HT1080 (cell line): ENCODE measurements at regions not wholly inside any gene's neighbourhood (a gene's known extent, or its start where the extent isn't known, plus 50 kb on each side); places are given as distances from the start of the nearest gene placed in this dataset.
"Not testable (repeated sequence)": the region's sequence is repeated elsewhere in the genome, so short reads cannot be mapped to it uniquely, and the experiment has no call there.

Experiments
- DNase-seq: peaks from one replicate; pipeline ENCODE4 v3.0.0-alpha.2; 2015; ENCODE audit warnings: low read depth

DNA sequence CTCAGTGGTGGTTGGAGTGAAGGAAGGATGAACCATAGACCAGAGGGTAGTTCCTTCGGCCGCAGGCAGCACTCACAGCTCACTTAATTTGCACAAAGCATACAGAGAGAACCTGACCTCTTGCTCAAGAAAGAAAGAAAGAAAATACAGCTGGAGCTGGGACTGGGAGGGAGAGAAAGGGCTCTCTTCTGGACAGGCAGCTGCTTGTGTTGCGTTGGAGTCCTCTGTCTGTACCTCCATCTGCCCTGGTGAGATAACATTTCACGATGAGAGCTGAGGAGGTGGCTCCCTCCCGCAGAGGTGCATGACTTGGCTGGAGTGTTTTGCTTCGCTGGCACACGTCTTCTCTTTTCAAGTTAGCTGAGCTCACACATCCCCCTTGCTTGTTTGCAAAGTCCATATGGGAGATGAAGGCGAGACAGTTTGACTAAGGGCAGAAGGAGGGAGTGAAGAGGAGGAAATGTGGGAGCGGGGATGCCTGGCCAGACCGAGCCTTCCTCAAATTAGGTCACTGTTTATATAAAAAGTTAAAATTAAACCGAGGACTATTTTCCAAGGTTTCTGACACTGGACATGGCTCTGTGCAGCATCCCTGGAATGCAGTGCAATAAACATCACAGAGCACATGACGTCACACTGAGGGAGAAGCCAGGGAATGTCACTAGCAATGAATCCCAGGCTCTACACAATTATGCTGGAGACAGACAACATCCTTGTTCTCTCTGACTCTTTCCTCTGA is 359.4 kb downstream of the CD83 start:
- peak; percentile 10 for DNase-seq

DNA sequence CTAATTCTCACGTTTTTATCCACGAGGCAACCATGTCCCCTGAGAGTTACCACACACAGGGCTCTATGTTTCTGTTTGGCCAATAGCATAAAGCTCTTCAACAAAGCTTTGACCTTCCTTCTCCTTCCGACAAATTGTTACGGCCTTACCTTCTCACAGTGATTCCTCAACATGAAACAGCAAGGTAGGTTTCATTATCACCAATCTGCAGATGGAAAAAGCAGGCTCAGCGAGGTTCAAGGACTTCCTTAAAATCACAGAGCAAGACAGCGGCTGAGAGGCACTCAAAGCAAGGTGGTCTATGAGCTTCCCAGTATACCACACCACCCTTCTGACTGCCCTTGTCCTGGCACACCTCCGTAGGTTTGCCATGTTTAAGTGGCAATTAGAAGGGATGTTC is 360.0 kb downstream of the CD83 start:
- DNase-seq: no peak

GRCh38 chr6:14478381-14479225 is 361.0 kb downstream of the CD83 start:
- DNase-seq: no peak

- DNase-seq: not testable (repeated sequence)
Measured at GRCh38 chr6:14481946-14482345, 364.4 kb downstream of the CD83 start.

GRCh38 chr6:14487625-14488024 is 370.1 kb downstream of the CD83 start:
- DNase-seq: no peak

- no peak for DNase-seq
Measured at GRCh38 chr6:14488180-14488579, 370.6 kb downstream of the CD83 start.

DNA sequence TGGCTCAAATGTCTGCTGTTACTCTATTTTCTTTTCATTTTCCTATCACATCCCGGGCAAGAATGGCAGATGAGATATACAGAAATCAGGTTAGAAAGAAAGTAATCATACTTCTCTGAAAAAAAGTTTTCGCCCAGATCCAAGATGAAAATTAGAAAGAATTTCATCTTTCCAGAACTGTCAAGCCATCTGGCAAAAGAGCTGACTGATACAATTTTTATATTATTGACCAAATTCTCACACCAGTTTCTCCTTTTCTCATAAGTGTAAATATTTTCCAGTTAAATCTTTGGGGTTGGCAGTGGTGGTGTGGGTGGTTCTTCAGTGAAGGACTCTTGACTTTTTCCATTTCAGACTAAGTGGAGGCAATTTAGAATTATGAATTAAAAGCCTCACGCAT is 371.9 kb downstream of the CD83 start:
- no peak for DNase-seq

DNA sequence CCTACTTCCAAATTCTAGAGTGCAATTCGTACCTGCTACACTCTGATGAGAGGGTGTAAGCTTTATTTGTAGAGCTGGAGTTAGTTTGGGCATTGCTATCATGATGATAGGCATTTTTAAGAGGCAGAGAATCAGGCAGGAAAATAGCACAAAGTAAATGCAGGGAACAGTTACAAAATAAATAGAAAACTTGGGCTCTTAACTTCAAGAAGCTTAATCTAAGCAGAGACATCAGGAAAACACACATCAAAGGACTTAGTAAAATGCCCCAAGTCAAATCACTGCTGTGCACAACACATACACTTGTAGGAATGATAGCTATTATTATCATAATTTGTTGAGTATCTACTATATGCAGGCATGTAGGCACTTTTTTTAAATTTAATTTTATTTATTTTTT is 381.2 kb downstream of the CD83 start:
- DNase-seq: no peak

- no peak for DNase-seq
Measured at GRCh38 chr6:14499309-14499708, 381.7 kb downstream of the CD83 start.

- DNase-seq: peak; percentile 93
Measured at GRCh38 chr6:14499841-14500240, 382.3 kb downstream of the CD83 start.

DNA sequence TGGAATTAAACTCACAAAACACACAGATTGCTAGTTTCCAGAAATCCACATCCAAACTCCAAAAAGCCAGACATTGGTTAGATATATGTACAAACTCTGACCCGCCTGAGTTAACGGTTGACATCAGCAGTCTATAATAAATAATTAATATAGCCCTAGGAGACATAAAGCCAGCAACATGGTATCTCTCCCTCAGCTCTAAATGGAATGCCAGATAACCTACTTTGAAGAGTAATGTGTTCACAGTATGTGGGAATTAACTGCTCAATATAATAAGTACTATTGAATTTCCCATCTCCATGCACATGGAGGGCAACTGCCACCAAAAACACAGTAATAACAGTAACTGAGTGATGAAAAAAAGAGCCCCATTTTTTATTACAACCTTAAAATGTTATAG is 383.2 kb downstream of the CD83 start:
- no peak for DNase-seq

- no peak for DNase-seq
Measured at GRCh38 chr6:14501240-14501639, 383.7 kb downstream of the CD83 start.

- DNase-seq: peak; percentile 26
Measured at GRCh38 chr6:14501914-14502313, 384.3 kb downstream of the CD83 start.

DNA sequence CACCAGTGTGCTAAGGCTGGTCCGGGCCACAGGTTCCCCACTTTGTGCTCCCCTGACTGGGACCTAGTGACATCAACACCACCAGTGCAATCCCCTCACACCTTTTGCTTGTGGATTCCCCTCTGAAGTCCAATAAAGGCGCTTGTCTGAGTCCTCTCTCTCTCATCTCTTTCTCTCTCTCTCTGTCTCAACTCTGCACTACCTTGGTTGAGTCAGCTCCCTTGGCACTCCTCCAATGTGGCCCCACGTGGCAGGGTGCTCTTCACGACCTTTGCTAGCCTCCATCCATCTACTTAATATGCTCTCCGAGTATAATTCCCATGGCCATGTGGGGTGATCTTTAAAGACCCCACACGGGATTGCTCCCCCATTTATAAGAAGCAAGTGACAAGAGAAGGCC is 385.0 kb downstream of the CD83 start:
- DNase-seq: peak; percentile 48

GRCh38 chr6:14505401-14505800 is 387.8 kb downstream of the CD83 start:
- no peak for DNase-seq

DNA sequence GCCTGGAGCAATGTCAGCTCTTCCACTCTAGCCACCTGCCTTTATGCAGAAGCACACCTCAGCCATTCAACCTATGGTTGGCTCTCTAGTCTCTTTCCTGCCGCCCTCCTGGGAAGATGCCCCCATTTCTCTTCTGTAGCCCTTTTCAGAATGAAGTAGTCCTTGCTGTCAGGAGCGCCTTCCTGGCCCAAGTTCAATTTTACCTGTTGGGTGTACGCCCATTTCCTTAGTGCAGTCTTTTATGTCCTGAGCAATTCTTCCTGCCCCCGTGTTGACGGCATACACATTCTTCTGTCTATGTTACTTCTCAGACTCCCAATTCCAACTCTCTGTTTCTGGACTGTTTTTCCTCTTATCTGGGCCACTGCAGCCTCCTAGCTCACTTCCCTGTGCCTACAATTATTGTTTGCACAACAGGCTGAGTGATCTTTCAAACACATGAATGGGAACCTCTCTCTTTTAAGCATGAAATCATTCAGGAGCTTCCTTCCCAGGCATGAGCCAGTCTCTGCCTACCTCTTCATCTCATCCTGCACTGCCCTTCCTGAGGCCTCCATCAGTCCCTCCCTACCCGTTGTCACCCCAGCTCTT is 389.2 kb downstream of the CD83 start:
- DNase-seq: no peak

GRCh38 chr6:14509120-14509519 is 391.5 kb downstream of the CD83 start:
- no peak for DNase-seq

- DNase-seq: no peak
Measured at GRCh38 chr6:14510038-14510437, 392.5 kb downstream of the CD83 start.

DNA sequence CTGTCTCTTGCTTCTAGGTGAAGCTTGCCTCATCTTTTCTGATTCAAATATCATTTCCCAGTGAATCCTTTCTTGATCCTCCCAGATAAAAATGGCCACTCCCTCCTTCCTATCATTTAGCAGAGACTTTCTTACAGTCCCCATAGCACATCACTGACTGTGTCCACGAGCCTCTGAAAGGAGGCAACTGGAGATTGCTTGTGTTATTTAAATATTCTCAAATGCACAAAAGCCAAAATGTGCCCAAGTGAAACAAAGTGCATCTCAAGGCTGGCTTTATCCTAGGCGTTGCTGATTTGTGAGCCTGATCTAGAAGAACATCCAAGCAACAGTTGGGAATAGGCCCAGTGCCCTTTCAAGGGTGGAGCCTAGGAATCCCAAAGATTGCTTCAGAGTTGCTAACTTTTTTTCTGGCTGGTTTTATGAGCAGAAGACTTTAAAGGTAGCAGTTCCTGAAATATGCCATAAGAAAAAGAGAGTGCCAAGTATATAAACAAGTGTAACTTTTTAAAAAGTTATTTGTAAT is 393.6 kb downstream of the CD83 start:
- no peak for DNase-seq

- DNase-seq: no peak
Measured at GRCh38 chr6:14512246-14512645, 394.7 kb downstream of the CD83 start.

DNA sequence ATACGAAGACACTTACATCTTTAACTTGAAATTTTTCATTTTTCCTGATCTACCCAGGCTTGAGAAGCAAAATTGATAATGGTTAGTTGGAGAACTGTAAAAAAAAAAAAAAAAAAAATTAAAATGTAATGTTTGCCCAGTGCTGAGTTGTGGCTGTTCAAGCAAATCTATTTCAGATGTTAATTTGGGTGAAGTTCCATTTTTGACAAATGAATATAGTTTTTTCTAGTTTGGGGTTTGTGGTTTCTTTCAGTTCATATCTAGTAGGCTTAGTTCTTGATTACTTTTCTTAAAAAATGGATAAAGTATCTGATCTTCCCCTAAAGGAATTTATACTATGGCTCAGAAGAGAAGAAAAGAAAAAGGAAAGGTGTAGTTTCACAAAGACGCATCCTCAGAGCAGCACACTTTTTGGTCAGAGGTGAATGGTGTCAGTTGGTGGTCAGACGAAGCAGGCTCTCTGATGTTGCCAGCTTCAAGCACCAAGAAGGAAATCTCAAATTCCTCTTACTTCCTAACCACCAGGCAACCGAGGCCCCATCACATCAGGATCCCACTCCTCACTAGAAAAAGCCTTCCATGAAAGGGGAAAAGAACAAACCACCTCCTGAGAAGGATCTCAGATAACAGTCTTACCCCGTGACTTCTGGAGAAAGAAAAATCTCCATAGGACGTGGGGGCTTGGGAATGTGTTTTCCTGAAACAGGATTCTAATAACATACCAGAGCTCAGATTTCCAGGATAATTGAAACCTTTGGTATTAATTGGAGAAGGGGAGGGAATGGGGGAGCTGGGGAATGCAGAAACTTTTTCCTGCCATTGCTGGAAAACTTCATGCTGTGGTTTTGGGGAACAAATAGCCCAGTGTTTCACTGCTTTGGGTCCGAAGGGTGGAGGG is 396.2 kb downstream of the CD83 start:
- no peak for DNase-seq
